HEK293T (cell line): ENCODE measurements at regions not wholly inside any gene's neighbourhood (a gene's known extent, or its start where the extent isn't known, plus 50 kb on each side); places are given as distances from the start of the nearest gene placed in this dataset.

Experiments used
- CTCF ChIA-PET: fragments of 350-600 bp; formaldehyde crosslinking; extraction: SDS; loops from one replicate; lab custom pipeline; 2021; ENCODE audit warnings: antibody characterized with exemption, inconsistent platforms; lab: Yijun Ruan, JAX
- POLR2A ChIA-PET: fragments of 350-600 bp; formaldehyde crosslinking; extraction: SDS; loops from one replicate; lab custom pipeline; 2020; ENCODE audit warnings: antibody characterized with exemption, inconsistent platforms; lab: Yijun Ruan, JAX
- DNase-seq: peaks from one replicate; pipeline ENCODE4 v3.0.0; 2012; ENCODE audit warnings: mixed read lengths; ENCODE audit errors: extremely low spot score
- ARNT ChIP-seq: fragments of 450-650 bp; IDR thresholded peaks from 2 replicates; pipeline ENCODE4 v1.6.1; 2017; ENCODE audit warnings: mild to moderate bottlenecking
- BHLHE40 ChIP-seq: fragments of 450-650 bp; IDR thresholded peaks from 2 replicates; pipeline ENCODE4 v1.6.1; 2016; ENCODE audit warnings: mild to moderate bottlenecking, moderate library complexity, borderline replicate concordance
- CTBP1 ChIP-seq: fragments of 450-650 bp; IDR thresholded peaks from 2 replicates; pipeline ENCODE4 v1.6.1; 2016; ENCODE audit warnings: borderline replicate concordance
- ELF4 ChIP-seq: fragments of 450-650 bp; IDR thresholded peaks from 2 replicates; pipeline ENCODE4 v1.6.1; 2017; ENCODE audit warnings: antibody characterized with exemption
- FOXA1 ChIP-seq: fragments of 450-650 bp; IDR thresholded peaks from 2 replicates; pipeline ENCODE4 v1.6.1; 2016; ENCODE audit warnings: mild to moderate bottlenecking
- FOXK2 ChIP-seq: fragments of 450-650 bp; IDR thresholded peaks from 2 replicates; pipeline ENCODE4 v1.6.1; 2016; ENCODE audit warnings: mild to moderate bottlenecking
- FOXM1 ChIP-seq: fragments of 450-650 bp; IDR thresholded peaks from 2 replicates; pipeline ENCODE4 v1.6.1; 2017; ENCODE audit warnings: mild to moderate bottlenecking, borderline replicate concordance
- HDGF ChIP-seq: fragments of 450-650 bp; IDR thresholded peaks from 2 replicates; pipeline ENCODE4 v1.6.1; 2017; ENCODE audit warnings: antibody characterized with exemption, borderline replicate concordance
- L3MBTL2 ChIP-seq: fragments of 450-650 bp; conservative IDR thresholded peaks from 2 replicates; pipeline ENCODE4 v1.6.1; 2016; ENCODE audit warnings: mild to moderate bottlenecking
- LEF1 ChIP-seq: fragments of 450-650 bp; IDR thresholded peaks from 2 replicates; pipeline ENCODE4 v1.6.1; 2017; ENCODE audit warnings: mild to moderate bottlenecking, borderline replicate concordance
- NFRKB ChIP-seq: fragments of 450-650 bp; IDR thresholded peaks from 2 replicates; pipeline ENCODE4 v1.6.1; 2016; ENCODE audit warnings: mild to moderate bottlenecking, moderate library complexity
- SP1 ChIP-seq: fragments of 450-650 bp; IDR thresholded peaks from 2 replicates; pipeline ENCODE4 v1.6.1; 2017
- SUZ12 ChIP-seq: fragments of 450-650 bp; IDR thresholded peaks from 2 replicates; pipeline ENCODE4 v1.6.1; 2016; ENCODE audit warnings: mild to moderate bottlenecking
- TARDBP ChIP-seq: fragments of 450-650 bp; IDR thresholded peaks from 2 replicates; pipeline ENCODE4 v1.6.1; 2016
- ZNF384 ChIP-seq: fragments of 450-650 bp; IDR thresholded peaks from 2 replicates; pipeline ENCODE4 v1.6.1; 2016
- TF ChIP-seq, protein P1 (sequence below): fragments of 450-650 bp; IDR thresholded peaks from 2 replicates; pipeline ENCODE4 v1.6.1; 2016

DNA sequence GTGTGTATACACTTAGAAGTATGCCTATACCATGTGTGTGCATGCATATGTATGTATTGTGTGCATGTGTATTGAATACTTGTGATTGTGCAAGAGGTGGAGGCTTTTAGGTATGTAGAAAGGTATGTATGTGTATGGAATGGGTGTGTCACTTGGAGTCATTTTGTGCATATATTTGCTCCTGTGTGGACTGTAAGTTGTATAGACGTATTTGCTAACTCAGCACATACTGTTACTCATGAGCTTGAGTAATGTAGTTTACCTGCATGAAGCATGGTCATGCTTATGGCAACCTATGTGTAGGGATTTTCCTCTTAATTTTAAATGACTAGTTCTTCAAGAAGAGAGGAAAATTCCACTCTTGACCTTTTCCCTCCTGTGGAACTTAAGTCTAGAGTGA is 507.6 kb upstream of the LARGE1 start:
- TF ChIP-seq LEF1 (no peak), ZNF384 (no peak), TARDBP (no peak), FOXA1 (no peak), ARNT (no peak), CTBP1 (no peak), L3MBTL2 (no peak), ELF4 (no peak)
- TF ChIP-seq, protein P1, sequence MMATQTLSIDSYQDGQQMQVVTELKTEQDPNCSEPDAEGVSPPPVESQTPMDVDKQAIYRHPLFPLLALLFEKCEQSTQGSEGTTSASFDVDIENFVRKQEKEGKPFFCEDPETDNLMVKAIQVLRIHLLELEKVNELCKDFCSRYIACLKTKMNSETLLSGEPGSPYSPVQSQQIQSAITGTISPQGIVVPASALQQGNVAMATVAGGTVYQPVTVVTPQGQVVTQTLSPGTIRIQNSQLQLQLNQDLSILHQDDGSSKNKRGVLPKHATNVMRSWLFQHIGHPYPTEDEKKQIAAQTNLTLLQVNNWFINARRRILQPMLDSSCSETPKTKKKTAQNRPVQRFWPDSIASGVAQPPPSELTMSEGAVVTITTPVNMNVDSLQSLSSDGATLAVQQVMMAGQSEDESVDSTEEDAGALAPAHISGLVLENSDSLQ: no peak
- DNase-seq: no peak
- POLR2A ChIA-PET: no interaction called here
- CTCF ChIA-PET: no interaction called here

DNA sequence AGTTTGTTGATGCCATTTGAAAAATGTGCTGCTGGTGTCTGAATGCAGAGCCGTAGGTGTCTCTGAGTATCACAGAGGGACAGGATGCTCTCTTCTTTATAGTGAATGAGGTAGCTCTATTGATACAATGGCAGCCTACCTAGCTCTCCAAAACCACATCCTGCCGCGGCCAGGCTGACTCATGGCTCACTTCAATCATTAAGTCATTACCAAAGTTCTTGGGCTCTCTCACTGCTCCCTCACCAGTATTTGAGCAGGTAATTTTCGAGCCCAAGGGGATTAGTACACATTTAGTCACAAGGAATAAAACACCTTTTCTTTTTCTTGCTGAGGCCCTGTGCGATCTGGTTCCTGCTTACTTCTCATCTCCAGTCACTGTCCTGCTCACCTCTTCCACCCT is 509.0 kb upstream of the LARGE1 start:
- no peak for DNase-seq
- TF ChIP-seq SUZ12: no peak
- no peak for TF ChIP-seq TARDBP
- TF ChIP-seq, protein P1: no peak
- TF ChIP-seq SP1: no peak
- no peak for TF ChIP-seq FOXA1
- no peak for TF ChIP-seq HDGF
- no peak for TF ChIP-seq FOXM1
- no peak for TF ChIP-seq ELF4
- TF ChIP-seq NFRKB: no peak
- no peak for TF ChIP-seq FOXK2
- no peak for TF ChIP-seq CTBP1
- TF ChIP-seq ARNT: no peak
- TF ChIP-seq BHLHE40: no peak
- TF ChIP-seq ZNF384: no peak
- TF ChIP-seq L3MBTL2: no peak
- TF ChIP-seq LEF1: no peak
- POLR2A ChIA-PET: no interaction called here
- CTCF ChIA-PET: no interaction called here

DNA sequence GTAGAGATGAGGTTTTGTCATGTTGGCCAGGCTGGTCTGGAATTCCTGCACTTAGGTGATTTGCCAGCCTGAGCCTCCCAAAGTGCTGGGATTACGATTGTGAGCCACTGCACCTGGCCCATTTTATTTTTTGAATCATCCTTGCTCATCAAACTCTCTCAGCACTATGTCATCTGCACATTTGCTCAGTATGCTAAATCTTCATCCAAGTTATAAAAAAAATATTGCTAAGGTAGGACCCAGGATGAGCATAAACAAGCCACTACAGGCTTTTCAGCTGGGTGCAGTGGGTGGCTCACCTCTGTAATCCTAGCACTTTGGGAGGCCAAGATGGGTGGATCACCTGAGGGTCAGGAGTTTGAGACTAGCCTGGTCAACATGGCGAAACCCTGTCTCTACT is 510.1 kb upstream of the LARGE1 start:
- ChIA-PET CTCF (no interaction called here), POLR2A (no interaction called here)
- TF ChIP-seq SUZ12: no peak
- no peak for TF ChIP-seq FOXM1
- TF ChIP-seq SP1: no peak
- no peak for TF ChIP-seq ZNF384
- TF ChIP-seq, protein P1: no peak
- no peak for TF ChIP-seq L3MBTL2
- TF ChIP-seq BHLHE40: no peak
- TF ChIP-seq TARDBP: no peak
- no peak for DNase-seq

DNA sequence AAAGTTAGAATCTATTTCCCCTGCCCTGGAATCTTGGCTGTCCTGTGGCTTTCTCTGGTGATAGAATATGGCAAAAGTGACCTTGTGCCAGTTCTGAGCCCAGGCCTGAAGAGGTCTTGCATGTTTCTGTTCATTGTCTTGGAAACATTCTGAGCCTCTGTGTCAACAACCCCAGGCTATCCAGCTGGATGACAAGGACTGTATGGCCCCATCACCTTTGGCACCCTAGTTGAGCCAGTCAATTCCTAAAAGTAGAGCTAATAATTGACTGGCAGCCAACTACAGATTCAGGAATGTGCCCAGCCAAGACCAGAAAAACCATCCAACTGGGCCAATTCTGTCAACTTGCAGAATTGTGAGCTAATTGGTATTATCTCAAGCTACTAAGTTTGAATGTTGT is 514.1 kb upstream of the LARGE1 start:
- POLR2A ChIA-PET: no interaction called here
- CTCF ChIA-PET: no interaction called here
- no peak for DNase-seq
- no peak for TF ChIP-seq L3MBTL2
- no peak for TF ChIP-seq CTBP1
- TF ChIP-seq FOXA1: no peak
- no peak for TF ChIP-seq FOXM1
- TF ChIP-seq BHLHE40: no peak
- no peak for TF ChIP-seq ELF4
- no peak for TF ChIP-seq SUZ12
- TF ChIP-seq HDGF: no peak
- no peak for TF ChIP-seq TARDBP
- no peak for TF ChIP-seq NFRKB
- no peak for TF ChIP-seq SP1
- no peak for TF ChIP-seq ZNF384
- TF ChIP-seq, protein P1: no peak
- TF ChIP-seq ARNT: no peak

DNA sequence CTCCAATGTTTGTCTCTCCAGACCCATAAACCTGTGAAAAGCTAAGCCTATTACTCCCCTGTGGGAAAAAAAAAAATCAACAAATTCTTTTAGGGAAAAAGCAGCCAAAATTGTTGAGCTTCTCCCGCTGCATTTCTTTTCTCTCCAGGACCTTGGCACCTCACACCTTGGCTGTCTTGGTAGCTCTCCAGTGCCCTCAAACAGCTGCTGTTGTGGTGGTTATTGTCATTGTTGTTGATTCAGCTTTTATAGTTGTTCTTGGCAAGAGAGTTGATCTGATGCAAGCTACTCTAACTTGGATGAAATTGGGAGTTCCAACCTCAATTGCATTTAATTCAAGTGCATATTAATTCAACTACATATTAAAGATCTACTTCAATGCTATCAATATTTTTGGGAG is 516.9 kb upstream of the LARGE1 start:
- DNase-seq: no peak
- CTCF ChIA-PET: no interaction called here
- TF ChIP-seq FOXA1 (no peak), NFRKB (no peak), FOXM1 (no peak), ELF4 (no peak), TARDBP (no peak), SUZ12 (no peak)
- POLR2A ChIA-PET: no interaction called here

DNA sequence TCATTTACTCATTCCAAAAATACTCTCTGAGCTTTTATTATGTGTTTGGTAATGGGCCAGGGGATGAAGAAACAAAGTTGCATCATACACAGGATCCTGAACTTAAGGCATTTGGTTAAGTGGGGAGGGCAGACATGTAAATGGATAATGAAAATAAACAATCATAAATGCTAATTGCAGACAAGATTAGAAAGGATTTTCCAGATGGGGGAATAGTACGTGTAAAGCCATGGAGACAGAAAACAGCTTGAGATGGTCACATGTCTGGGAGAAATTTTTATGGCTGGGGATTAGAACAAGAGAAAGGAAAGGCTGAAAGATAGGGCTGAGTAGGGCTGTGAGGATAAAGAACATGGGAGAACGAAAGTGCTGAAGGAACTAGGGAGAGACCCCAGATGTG is 534.3 kb upstream of the LARGE1 start:
- ChIA-PET POLR2A (no interaction called here), CTCF (no interaction called here)
- TF ChIP-seq ELF4: no peak
- no peak for TF ChIP-seq FOXA1
- TF ChIP-seq, protein P1: no peak
- TF ChIP-seq LEF1: no peak
- DNase-seq: no peak
